ENCODE measurements at regions not wholly inside any gene's neighbourhood (a gene's known extent, or its start where the extent isn't known, plus 50 kb on each side); places are given as distances from the start of the nearest gene placed in this dataset.

- TF ChIP-seq CTCF (IDR thresholded peaks at IDR 0.05; ENCODE audit: borderline replicate concordance, control extremely low read depth, extremely low read depth, insufficient read depth, missing control alignments), result no peak
- DNase-seq (ENCODE audit: low spot score), result no peak
- in situ Hi-C loops (cut with MboI; ENCODE audit: low sequenced_read_pairs, unreplicated experiment), result no loop called here
Measured at GRCh38 chr9:78519786-78520185, 222.9 kb downstream of the PSAT1 start.

GRCh38 chr9:78521680-78522079 is 224.8 kb downstream of the PSAT1 start:
- no peak for DNase-seq (ENCODE audit: low spot score)
- in situ Hi-C loops (cut with MboI; ENCODE audit: low sequenced_read_pairs, unreplicated experiment), result no loop called here
- TF ChIP-seq CTCF (IDR thresholded peaks at IDR 0.05; ENCODE audit: borderline replicate concordance, control extremely low read depth, extremely low read depth, insufficient read depth, missing control alignments), result no peak

- no peak for DNase-seq (ENCODE audit: low spot score)
- in situ Hi-C loops (cut with MboI; ENCODE audit: low sequenced_read_pairs, unreplicated experiment), result no loop called here
- no peak for TF ChIP-seq CTCF (IDR thresholded peaks at IDR 0.05; ENCODE audit: borderline replicate concordance, control extremely low read depth, extremely low read depth, insufficient read depth, missing control alignments)
Measured at GRCh38 chr9:78525986-78526560, 229.1 kb downstream of the PSAT1 start.

- in situ Hi-C loops (cut with MboI; ENCODE audit: low sequenced_read_pairs, unreplicated experiment), result no loop called here
- no peak for DNase-seq (ENCODE audit: low spot score)
- TF ChIP-seq CTCF (IDR thresholded peaks at IDR 0.05; ENCODE audit: borderline replicate concordance, control extremely low read depth, extremely low read depth, insufficient read depth, missing control alignments), result no peak
Measured at GRCh38 chr9:78533500-78533899, 236.6 kb downstream of the PSAT1 start.

GRCh38 chr9:78539188-78539587 is 242.3 kb downstream of the PSAT1 start:
- no peak for DNase-seq (ENCODE audit: low spot score)
- TF ChIP-seq CTCF (IDR thresholded peaks at IDR 0.05; ENCODE audit: borderline replicate concordance, control extremely low read depth, extremely low read depth, insufficient read depth, missing control alignments), result no peak
- in situ Hi-C loops (cut with MboI; ENCODE audit: low sequenced_read_pairs, unreplicated experiment), result no loop called here

- in situ Hi-C loops (cut with MboI; ENCODE audit: low sequenced_read_pairs, unreplicated experiment), result no loop called here
- no peak for DNase-seq (ENCODE audit: low spot score)
- no peak for TF ChIP-seq CTCF (IDR thresholded peaks at IDR 0.05; ENCODE audit: borderline replicate concordance, control extremely low read depth, extremely low read depth, insufficient read depth, missing control alignments)
Measured at GRCh38 chr9:78539904-78540303, 243.0 kb downstream of the PSAT1 start.
